Smooth muscle cell (in vitro differentiated cells): ENCODE measurements at regions not wholly inside any gene's neighbourhood (a gene's known extent, or its start where the extent isn't known, plus 50 kb on each side); places are given as distances from the start of the nearest gene placed in this dataset.

Experiments used
- DNase-seq: peaks from one replicate; lab custom pipeline; 2025; ENCODE audit not compliant: unreplicated experiment; lab: John Stamatoyannopoulos, UW
- H2AFZ ChIP-seq: fragments of 200-600 bp; sonication (generic); 2 replicates; pipeline ENCODE4 v1.6.0; 2016; ENCODE audit warnings: antibody characterized with exemption, low read depth, mild to moderate bottlenecking
- H3F3A ChIP-seq: fragments of 200-600 bp; sonication (generic); 2 replicates; pipeline ENCODE4 v1.6.0; 2017; ENCODE audit warnings: antibody characterized with exemption, low read depth
- H3K27ac ChIP-seq: fragments of 200-600 bp; sonication (generic); 2 replicates; pipeline ENCODE4 v1.5.1; 2016; ENCODE audit warnings: low read depth, mild to moderate bottlenecking
- H3K27me3 ChIP-seq: fragments of 200-600 bp; sonication (generic); 2 replicates; pipeline ENCODE4 v1.6.1; 2016; ENCODE audit warnings: low read depth, mild to moderate bottlenecking
- H3K36me3 ChIP-seq: fragments of 200-600 bp; sonication (generic); 2 replicates; pipeline ENCODE4 v1.5.1; 2016; ENCODE audit warnings: low read depth
- H3K4me1 ChIP-seq: fragments of 200-600 bp; sonication (generic); 2 replicates; pipeline ENCODE4 v1.5.1; 2016; ENCODE audit warnings: low read depth
- H3K4me2 ChIP-seq: fragments of 200-600 bp; sonication (generic); 2 replicates; pipeline ENCODE4 v1.6.0; 2016; ENCODE audit warnings: mild to moderate bottlenecking
- H3K4me3 ChIP-seq: fragments of 200-600 bp; sonication (generic); 2 replicates; pipeline ENCODE4 v1.5.1; 2016; ENCODE audit warnings: mild to moderate bottlenecking
- H3K79me2 ChIP-seq: fragments of 200-600 bp; sonication (generic); 2 replicates; pipeline ENCODE4 v1.6.0; 2016; ENCODE audit warnings: low read depth, mild to moderate bottlenecking
- H3K9ac ChIP-seq: fragments of 200-600 bp; sonication (generic); 2 replicates; pipeline ENCODE4 v1.6.0; 2016; ENCODE audit warnings: low read depth
- H3K9me3 ChIP-seq: fragments of 200-600 bp; sonication (generic); replicated peaks from 2 replicates; pipeline ENCODE4 v1.5.1; 2016; ENCODE audit warnings: low read depth
- H4K20me1 ChIP-seq: fragments of 200-600 bp; sonication (generic); 2 replicates; pipeline ENCODE4 v1.6.0; 2016; ENCODE audit warnings: low read depth
- WGBS: methylation state at CpG from one replicate; pipeline ENCODE4 v1.1.7; 2016; ENCODE audit warnings: low lambda C conversion rate; 5-methylcytosine and 5-hydroxymethylcytosine counted together
- TF ChIP-seq, protein P1 (sequence below): fragments of 200-600 bp; sonication (generic); IDR thresholded peaks from 2 replicates; pipeline ENCODE4 v1.5.1; 2017; ENCODE audit warnings: borderline replicate concordance, mild to moderate bottlenecking, antibody characterized with exemption; ENCODE audit not compliant: insufficient read depth, poor library complexity, severe bottlenecking

DNA sequence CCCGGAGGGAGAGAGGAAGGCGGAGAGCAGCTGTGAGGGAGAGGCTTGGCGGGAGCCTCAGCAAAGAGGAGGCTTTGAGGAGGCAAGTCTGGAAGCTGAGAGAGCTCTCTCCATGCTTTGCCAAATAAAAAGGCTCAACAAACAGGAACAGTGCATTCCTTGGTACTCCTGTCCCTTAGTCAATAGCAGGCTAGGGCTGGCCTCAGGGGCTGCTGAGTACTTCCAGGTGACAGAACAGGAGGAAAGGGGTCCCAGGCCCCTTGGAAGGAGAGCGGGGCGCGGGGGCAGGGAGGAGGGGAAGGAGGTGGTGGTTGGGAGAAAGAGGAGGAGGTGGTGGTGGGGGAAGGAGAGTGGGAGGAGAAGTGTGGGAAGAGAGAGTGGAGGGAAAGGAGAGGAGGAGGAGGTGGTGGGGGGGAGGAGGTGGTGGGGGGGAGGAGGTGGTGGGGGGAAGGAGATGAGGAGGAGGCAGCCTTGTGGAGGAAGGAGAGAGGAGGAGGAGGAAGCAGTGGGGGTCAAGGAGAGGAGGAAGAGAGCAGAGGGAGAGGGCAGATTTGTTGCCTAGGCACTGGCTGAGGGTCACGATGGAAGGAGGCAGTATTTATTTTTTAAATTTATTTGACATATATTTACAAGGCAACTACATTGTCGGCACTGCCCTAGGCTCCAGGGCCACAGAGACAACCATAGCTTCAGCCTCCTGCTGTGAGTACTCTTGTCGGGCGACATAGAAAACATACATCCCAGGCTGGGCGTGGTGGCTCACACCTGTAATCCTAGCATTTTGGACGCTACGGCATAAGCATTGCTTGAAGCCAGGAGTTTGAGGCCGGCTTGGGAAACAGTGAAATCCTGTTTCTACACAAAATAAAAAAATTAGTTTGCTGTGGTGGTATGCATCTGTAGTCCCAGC lies 74.2 kb upstream of the ZBED5 start:
- peak overlapping the region; percentile 99 for H3K4me2 ChIP-seq
- H2AFZ ChIP-seq, result peak overlapping the region; percentile 82
- H3K79me2 ChIP-seq, result no peaks in the 10 kb centered on the region
- no peaks in the 10 kb centered on the region for H3K9me3 ChIP-seq
- peak overlapping the region; percentile 81 for H3K27ac ChIP-seq
- H3K9ac ChIP-seq, result peak overlapping the region; percentile 88
- H3K36me3 ChIP-seq, result no peaks in the 10 kb centered on the region
- H3F3A ChIP-seq, result peaks cover 7% of the 10 kb centered on the region
- H3K4me3 ChIP-seq, result peak overlapping the region; percentile 77
- WGBS, result 38% methylated on average over 11 of the region's 14 CpGs
- peaks cover 5% of the 10 kb centered on the region for H3K4me1 ChIP-seq
- TF ChIP-seq, protein P1, sequence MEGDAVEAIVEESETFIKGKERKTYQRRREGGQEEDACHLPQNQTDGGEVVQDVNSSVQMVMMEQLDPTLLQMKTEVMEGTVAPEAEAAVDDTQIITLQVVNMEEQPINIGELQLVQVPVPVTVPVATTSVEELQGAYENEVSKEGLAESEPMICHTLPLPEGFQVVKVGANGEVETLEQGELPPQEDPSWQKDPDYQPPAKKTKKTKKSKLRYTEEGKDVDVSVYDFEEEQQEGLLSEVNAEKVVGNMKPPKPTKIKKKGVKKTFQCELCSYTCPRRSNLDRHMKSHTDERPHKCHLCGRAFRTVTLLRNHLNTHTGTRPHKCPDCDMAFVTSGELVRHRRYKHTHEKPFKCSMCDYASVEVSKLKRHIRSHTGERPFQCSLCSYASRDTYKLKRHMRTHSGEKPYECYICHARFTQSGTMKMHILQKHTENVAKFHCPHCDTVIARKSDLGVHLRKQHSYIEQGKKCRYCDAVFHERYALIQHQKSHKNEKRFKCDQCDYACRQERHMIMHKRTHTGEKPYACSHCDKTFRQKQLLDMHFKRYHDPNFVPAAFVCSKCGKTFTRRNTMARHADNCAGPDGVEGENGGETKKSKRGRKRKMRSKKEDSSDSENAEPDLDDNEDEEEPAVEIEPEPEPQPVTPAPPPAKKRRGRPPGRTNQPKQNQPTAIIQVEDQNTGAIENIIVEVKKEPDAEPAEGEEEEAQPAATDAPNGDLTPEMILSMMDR, result no peak
- no peaks in the 10 kb centered on the region for H4K20me1 ChIP-seq
- no peaks in the 10 kb centered on the region for H3K27me3 ChIP-seq
- no peak for DNase-seq

DNA sequence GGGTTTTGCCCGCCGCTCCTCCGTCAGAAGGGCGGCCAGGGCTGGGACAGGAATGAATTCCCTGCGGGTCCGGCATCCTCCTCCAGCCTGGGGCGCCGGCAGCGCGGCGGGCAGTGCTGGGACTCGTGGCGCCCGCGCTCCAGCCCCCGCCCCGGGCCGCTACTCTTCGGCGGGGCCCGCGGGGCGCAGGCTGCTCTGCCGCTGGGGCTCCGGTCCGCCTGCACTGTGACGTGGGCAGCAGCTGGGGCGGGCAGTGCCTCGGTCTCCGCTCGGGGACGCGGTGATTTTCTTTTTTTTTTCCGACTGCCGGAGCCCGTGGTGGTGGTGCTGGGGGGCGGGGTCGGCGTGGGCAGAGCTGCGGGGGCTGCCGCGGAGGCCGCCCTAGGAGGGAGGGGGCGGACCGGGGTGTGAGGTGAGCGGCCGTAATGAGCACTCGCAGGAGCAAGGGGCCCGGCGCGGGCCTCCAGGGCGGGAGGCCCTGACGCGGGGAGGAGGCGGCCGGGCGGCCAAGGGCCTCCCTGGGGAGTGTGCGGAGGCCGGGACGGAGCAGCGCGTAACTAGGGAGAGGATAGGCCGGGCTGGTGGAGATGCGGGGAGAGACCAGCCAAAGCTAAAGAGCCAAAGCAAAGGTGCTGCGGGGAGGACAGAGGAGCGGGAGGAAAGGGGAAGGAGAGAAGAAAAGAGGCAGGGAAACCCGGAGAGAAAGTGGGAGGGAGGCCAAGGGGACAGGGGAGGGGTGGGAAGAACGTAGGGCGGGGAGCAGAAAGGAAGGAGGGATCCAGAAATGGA lies 73.3 kb upstream of the ZBED5 start:
- peak overlapping the region; percentile 88 for H3K9ac ChIP-seq
- TF ChIP-seq, protein P1, result no peak
- H3K4me1 ChIP-seq, result peaks cover 5% of the 10 kb centered on the region

DNA sequence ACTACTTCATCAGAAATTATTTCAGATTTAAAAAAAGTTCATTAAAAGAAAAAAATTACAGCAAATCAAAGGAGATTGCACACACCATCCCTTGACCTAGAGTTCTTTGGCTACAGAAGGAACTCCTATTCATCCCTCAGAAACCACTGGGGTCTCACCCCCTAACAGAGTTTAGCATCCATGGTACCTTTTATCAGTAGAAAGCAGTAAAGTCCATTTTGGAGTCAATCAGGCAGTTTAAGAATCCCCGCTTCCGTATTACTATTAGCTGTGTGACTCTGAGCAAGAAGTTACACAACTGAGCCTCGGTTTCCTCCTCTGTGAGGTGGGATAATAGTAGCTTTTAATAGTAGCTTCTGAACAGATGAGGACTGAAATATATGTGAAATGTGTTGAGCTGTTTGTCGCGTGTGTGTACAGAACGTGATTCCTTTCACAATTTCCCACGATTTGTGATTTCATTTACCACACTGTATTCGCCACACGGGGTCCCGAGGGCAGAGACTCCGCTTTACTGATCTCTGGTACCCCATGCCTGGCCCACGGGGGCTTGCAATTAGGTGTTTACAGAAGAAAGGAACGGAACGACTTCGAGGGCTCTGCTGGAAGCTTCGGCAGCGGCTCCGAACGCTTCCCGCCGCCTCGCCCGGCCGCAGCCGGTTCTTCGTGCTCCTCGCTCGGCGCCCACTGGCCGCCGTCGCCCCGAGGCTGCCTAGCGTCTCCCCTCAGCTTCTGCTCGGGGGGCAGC lies 72.5 kb upstream of the ZBED5 start:
- Histone ChIP-seq H3K4me3 (peak overlapping the region; percentile 77), H3K27ac (peak overlapping the region; percentile 81), H3K27me3 (no peaks in the 10 kb centered on the region), H3K4me2 (peak overlapping the region; percentile 99), H3K9ac (peak overlapping the region; percentile 88), H4K20me1 (no peaks in the 10 kb centered on the region), H3K4me1 (peaks cover 5% of the 10 kb centered on the region), H3K9me3 (no peaks in the 10 kb centered on the region), H3K79me2 (no peaks in the 10 kb centered on the region), H2AFZ (peak overlapping the region; percentile 82), H3F3A (peaks cover 7% of the 10 kb centered on the region), H3K36me3 (no peaks in the 10 kb centered on the region)
- WGBS, result 10% methylated on average over 35 of the region's 35 CpGs
- TF ChIP-seq, protein P1, result no peak
- DNase-seq, result no peak

More for the DNA sequence above, 73.3 kb upstream of the ZBED5 start:
- Histone ChIP-seq H3K27ac (peak overlapping the region; percentile 81), H3K27me3 (no peaks in the 10 kb centered on the region), H3F3A (peaks cover 7% of the 10 kb centered on the region), H3K36me3 (no peaks in the 10 kb centered on the region), H3K4me2 (peak overlapping the region; percentile 99), H4K20me1 (no peaks in the 10 kb centered on the region), H3K9me3 (no peaks in the 10 kb centered on the region), H3K79me2 (no peaks in the 10 kb centered on the region), H3K4me3 (peak overlapping the region; percentile 77), H2AFZ (peak overlapping the region; percentile 82)
- peak; percentile 55 for DNase-seq
- 4% methylated on average over 26 of the region's 69 CpGs for WGBS
